Skeletal muscle satellite cell (primary cell): ENCODE measurements at regions not wholly inside any gene's neighbourhood (a gene's known extent, or its start where the extent isn't known, plus 50 kb on each side); places are given as distances from the start of the nearest gene placed in this dataset.

Experiments used
- H3K27me3 ChIP-seq: 2 replicates; pipeline ENCODE4 v1.7.0; 2013; ENCODE audit warnings: low read length; ENCODE audit not compliant: control insufficient read depth, insufficient read depth
- H3K36me3 ChIP-seq: 2 replicates; pipeline ENCODE4 v1.7.0; 2013; ENCODE audit warnings: mild to moderate bottlenecking, control low read depth, low read length; ENCODE audit not compliant: insufficient read depth
- H3K4me1 ChIP-seq: 2 replicates; pipeline ENCODE4 v1.7.0; 2013; ENCODE audit warnings: low read length; ENCODE audit not compliant: control insufficient read depth, insufficient read depth
- H3K4me2 ChIP-seq: 2 replicates; pipeline ENCODE4 v1.7.0; 2013; ENCODE audit warnings: mild to moderate bottlenecking, low read length
- H3K4me3 ChIP-seq: 2 replicates; pipeline ENCODE4 v1.7.0; 2013; ENCODE audit warnings: low read length
- H3K9ac ChIP-seq: 2 replicates; pipeline ENCODE4 v1.7.0; 2013; ENCODE audit warnings: mild to moderate bottlenecking, low read depth, low read length, moderate library complexity
- H3K9me3 ChIP-seq: replicated peaks from 2 replicates; pipeline ENCODE4 v1.7.0; 2013; ENCODE audit warnings: mild to moderate bottlenecking, control low read depth, low read length

DNA sequence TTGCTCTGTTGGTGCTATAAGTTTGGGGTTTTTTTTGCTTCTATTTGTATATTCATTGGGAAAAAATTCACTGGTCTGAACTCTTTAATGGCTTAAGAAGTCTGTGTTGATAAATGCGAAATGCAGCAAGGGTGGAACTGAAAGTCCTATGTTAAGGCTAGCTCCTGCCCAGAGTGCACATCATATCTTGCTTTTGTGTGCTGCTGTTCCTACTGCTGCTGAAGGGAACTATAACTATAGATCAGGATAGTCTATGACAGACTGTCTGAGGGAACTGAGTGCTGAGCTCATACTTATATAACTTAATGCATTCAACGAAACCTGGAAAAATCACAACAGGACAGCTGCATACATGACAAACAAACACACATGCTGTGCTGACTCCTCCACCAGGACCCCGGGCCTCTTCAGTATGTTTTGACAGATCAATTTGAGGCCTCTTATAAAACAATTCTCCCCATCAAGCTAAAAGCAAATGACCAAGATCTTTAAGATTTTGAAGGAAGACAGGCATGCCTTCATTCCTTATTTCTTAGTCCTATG is 1031.5 kb upstream of the ADGRL2 start:
- H3K9ac ChIP-seq: no peak overlapping the region
- H3K4me1 ChIP-seq: no peaks in the 10 kb centered on the region
- no peak overlapping the region for H3K4me2 ChIP-seq
- no peaks in the 10 kb centered on the region for H3K27me3 ChIP-seq
- H3K36me3 ChIP-seq: no peaks in the 10 kb centered on the region
- H3K9me3 ChIP-seq: no peaks in the 10 kb centered on the region
- H3K4me3 ChIP-seq: no peak overlapping the region

DNA sequence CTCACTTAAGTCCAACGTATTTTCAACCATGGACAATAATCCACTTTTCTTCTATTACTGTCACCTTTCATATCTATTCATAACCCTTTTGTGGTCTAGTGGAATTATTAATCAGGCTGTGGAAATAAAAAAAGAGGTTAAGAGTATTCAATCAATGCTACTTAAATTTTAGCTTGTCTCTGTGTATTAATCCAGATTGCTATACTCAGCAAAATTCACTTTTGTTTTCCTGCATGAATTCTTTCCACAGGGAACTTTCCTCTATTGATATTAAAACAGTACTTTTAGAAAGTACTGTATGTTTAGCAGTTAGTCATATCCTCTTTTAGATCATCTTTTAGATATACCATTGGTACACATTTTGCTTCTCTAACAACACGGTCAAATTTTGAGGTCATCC is 1033.0 kb upstream of the ADGRL2 start:
- Histone ChIP-seq H3K4me3 (no peak overlapping the region), H3K27me3 (no peaks in the 10 kb centered on the region), H3K4me1 (no peaks in the 10 kb centered on the region)

DNA sequence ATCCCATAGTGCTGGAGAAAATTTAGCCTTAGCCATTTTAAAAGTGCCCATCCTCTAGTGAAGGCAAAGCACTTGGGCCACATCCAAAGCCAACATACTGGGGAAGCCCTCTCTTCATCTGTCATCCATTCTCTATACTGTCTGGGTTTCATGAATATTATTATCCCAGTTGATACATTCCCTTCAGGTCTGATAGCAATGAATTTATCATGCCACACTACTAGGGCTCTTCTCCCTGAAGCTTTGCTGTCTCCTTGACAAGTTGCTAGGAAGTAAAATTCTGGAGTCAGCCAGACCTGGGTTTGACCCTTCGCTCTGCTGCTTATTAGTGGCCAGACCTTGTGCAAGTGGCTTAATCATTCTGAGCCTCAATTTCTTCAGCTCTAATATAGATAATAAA is 1041.4 kb upstream of the ADGRL2 start:
- H3K4me1 ChIP-seq: no peaks in the 10 kb centered on the region
- H3K9ac ChIP-seq: no peak overlapping the region
- H3K4me3 ChIP-seq: no peak overlapping the region
- H3K9me3 ChIP-seq: no peaks in the 10 kb centered on the region
- H3K36me3 ChIP-seq: no peaks in the 10 kb centered on the region
- H3K27me3 ChIP-seq: no peaks in the 10 kb centered on the region
- no peak overlapping the region for H3K4me2 ChIP-seq

More for the DNA sequence above, 1033.0 kb upstream of the ADGRL2 start:
- Histone ChIP-seq H3K9ac (no peak overlapping the region), H3K9me3 (no peaks in the 10 kb centered on the region), H3K4me2 (no peak overlapping the region), H3K36me3 (no peaks in the 10 kb centered on the region)

DNA sequence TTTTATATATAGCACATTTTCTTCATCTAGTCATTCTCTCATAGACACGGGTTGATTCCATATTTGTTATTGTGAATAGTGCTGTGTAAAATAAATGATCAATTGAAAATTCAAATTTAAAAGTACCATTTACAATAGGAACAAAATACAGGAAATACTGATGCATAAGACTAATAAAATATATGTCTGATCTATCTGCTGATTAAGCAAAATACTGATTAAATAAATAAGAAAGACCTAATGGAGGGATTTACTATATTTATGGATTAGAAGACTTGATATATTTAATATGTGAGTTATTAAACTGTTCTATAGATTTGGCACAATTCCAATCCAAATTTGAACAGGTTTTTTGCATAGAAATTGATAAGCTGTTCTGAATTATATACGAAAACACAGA is 1044.8 kb upstream of the ADGRL2 start:
- Histone ChIP-seq H3K36me3 (no peaks in the 10 kb centered on the region), H3K9me3 (no peaks in the 10 kb centered on the region), H3K9ac (no peak overlapping the region), H3K4me2 (no peak overlapping the region), H3K4me3 (no peak overlapping the region), H3K27me3 (no peaks in the 10 kb centered on the region), H3K4me1 (no peaks in the 10 kb centered on the region)

DNA sequence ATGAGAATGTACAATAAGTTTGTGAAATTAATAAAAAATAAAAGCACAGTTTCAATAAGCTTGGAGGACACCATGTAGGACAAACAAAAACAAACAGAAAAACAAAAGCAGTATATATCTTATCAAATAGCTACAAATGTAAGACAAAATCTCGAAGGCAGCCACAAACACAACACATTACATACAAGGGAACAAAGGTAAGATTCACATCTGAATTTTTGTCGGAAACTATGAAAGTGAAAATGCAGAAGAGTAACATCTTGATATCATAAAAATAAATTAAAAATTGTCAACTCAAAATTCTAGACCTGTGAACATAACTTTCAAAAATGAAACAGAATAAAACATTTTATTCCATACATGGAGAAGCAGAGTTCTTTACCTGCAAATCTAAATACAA is 1049.5 kb upstream of the ADGRL2 start:
- Histone ChIP-seq H3K27me3 (no peaks in the 10 kb centered on the region), H3K36me3 (no peaks in the 10 kb centered on the region), H3K9ac (no peak overlapping the region), H3K4me3 (no peak overlapping the region), H3K9me3 (no peaks in the 10 kb centered on the region), H3K4me2 (no peak overlapping the region), H3K4me1 (no peaks in the 10 kb centered on the region)

DNA sequence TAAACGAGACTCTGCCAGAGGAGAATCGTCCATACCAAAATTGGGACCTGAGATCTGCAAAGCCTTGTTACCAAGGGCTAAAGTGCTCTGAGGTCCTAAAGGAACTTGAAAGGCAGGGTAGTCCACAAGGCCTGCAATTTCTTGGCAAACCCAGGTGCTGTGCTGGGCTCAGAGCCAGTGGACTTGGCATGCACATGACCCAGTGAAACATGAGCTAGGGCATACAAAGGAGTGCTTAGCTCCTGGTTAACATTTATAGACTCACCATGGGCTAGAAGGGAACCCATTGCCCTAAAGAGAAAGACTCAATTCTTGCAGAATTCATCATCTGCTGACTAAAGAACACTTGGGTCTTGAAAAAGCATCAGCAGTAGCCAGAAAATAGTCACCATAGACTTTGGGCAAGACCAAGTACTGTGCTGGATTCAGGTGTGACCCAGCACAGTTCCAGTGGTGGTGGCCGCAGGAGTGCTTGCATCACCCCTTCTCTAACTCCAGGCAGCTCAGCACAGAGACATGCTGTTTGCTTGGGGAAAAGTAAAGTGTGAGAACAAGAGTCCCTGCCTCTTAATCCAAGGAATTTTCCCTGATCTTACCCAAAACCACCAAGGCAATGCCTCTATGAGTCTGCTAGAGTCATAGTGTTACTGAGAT is 1069.4 kb upstream of the ADGRL2 start:
- Histone ChIP-seq H3K9me3 (peaks cover 3% of the 10 kb centered on the region), H3K4me3 (no peak overlapping the region), H3K36me3 (no peaks in the 10 kb centered on the region), H3K4me2 (no peak overlapping the region), H3K4me1 (no peaks in the 10 kb centered on the region), H3K27me3 (no peaks in the 10 kb centered on the region), H3K9ac (no peak overlapping the region)

DNA sequence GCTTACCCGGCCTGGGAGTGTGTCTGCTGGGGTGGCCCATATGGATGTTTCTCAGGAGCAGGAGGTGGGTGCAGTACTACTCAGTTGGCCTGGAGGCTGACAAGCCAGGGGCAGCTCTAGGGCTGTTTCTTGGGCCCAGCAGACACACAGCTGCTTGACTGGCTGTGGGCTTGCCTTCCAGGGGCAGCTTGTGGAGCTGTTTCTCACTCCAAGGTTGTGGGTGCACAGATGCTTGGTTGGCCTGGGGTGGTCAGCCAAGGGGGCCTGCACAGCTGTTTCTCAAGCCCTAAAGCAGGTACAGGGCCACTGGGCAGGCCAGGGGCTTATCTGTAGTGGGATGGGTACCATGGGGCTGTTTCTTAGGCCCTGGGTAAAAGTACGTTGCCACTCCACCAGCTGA is 1078.1 kb upstream of the ADGRL2 start:
- H3K4me1 ChIP-seq: no peaks in the 10 kb centered on the region
- H3K4me3 ChIP-seq: no peak overlapping the region
- H3K4me2 ChIP-seq: no peak overlapping the region

DNA sequence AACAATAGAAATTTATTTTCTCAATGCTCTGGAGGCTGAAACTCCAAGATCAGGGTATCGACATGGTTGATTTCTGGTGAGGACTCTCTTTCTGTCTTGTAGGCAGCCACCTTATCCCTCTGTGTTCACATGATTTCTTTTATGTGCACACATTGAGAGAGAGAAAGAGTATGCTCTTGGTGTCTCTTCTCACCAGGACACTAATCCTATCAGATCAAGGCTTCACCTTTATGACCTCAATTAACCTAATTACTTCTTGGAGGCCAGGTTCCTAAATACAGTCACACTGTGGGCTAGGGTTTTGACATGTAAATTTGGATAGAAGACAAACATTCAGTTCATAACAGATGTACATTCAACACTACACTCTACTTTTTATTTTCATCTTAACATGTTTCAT is 1094.2 kb upstream of the ADGRL2 start:
- no peaks in the 10 kb centered on the region for H3K36me3 ChIP-seq

More for the DNA sequence above, 1078.1 kb upstream of the ADGRL2 start:
- H3K27me3 ChIP-seq: no peaks in the 10 kb centered on the region
- H3K9ac ChIP-seq: no peak overlapping the region
- H3K9me3 ChIP-seq: peaks cover 12% of the 10 kb centered on the region
- no peaks in the 10 kb centered on the region for H3K36me3 ChIP-seq

DNA sequence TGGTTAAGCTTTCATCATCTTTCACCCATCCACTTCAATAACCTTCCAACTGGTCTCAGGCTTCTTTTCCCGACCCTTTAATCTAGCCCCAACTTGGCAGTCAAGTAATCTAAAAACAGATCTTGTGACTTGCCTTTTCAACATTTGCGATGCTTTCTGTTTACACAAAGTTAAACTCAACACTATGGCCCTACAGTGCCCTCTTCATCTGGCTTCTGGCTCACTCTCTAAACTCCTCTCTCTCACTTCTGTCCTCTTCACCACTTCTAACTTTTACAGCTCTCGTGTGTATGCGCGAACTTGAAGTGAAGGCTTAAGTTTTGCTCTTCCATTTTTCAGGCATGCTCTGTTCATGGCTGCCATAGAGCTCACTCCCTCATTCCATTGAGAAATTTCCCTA is 1122.3 kb upstream of the ADGRL2 start:
- Histone ChIP-seq H3K4me3 (no peak overlapping the region), H3K9ac (no peak overlapping the region), H3K4me1 (no peaks in the 10 kb centered on the region), H3K36me3 (no peaks in the 10 kb centered on the region), H3K4me2 (no peak overlapping the region), H3K9me3 (peaks cover 2% of the 10 kb centered on the region), H3K27me3 (no peaks in the 10 kb centered on the region)

More for the DNA sequence above, 1094.2 kb upstream of the ADGRL2 start:
- Histone ChIP-seq H3K9me3 (no peaks in the 10 kb centered on the region), H3K27me3 (no peaks in the 10 kb centered on the region), H3K4me3 (no peak overlapping the region), H3K9ac (no peak overlapping the region), H3K4me1 (no peaks in the 10 kb centered on the region), H3K4me2 (no peak overlapping the region)

DNA sequence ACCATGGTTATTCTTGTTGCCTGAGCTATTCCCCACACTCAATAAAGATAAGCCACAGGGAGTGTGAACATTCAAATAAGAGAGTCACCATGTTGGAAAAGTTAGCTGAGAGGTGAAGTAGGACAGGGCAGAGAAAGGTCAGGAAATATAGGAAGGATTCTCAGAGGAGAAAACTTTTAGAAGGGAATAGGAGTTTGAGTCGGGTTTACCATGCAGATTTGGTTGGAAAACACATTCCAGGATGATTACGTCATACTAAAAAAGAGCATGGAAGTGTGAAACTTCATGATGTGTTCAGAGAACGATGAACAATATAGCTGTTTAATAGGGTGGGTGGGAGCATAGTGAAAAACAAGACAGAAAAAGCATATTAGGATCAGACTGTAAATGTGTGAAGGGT is 1125.3 kb upstream of the ADGRL2 start:
- H3K36me3 ChIP-seq: no peaks in the 10 kb centered on the region
- H3K4me1 ChIP-seq: no peaks in the 10 kb centered on the region
- no peak overlapping the region for H3K4me3 ChIP-seq
- no peaks in the 10 kb centered on the region for H3K9me3 ChIP-seq
- H3K9ac ChIP-seq: no peak overlapping the region
- H3K27me3 ChIP-seq: no peaks in the 10 kb centered on the region
- no peak overlapping the region for H3K4me2 ChIP-seq

DNA sequence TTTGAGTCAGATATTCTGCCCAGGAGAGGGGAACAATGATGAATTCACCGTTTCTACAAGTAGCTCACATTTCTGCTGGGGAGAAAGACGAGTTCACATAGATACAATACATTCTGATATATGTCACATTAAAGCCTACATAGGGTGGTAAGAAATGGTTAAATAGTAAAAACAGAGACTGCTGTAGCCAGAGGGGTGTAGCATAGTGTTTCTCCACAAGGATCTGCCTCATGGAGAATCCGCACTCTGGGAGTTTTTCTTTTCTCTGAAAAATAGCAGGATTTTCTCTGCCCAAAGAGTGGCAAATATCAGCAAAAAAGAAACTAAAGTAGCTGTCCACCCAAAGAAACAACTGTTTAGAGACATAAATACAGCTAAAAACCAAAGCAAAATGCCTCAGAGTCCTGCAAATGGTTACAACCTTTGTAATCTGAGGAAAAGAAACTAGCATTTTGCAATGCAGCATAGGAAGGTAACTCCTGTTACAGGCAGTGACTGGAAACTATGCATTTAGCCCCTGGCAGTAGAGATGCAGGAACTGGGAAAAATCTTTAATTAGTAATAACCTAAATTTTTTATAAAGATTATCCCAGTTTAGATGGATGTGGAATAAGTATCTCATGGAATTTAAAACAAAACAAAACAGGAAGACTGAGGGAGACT is 1126.7 kb upstream of the ADGRL2 start:
- Histone ChIP-seq H3K36me3 (no peaks in the 10 kb centered on the region), H3K4me3 (no peak overlapping the region), H3K27me3 (no peaks in the 10 kb centered on the region), H3K9ac (no peak overlapping the region), H3K4me1 (no peaks in the 10 kb centered on the region), H3K4me2 (no peak overlapping the region), H3K9me3 (no peaks in the 10 kb centered on the region)

DNA sequence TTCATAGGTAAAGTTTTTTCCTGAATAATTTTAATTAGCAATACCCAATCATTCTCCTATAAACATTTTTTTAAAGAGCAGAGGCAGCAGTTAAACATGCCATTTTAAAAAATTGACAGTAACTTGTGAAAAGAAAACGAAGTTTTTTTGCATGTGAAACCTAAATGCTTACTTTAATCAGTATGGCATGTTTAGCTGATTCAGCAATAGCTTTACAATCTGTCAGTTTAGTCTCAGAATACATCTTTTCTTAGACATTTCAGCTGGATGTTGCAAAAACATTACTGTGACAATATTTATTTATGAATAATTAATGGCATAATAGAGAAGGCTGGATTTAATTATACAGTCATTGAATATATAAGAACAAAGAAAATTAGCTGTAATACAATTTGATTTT is 1132.4 kb upstream of the ADGRL2 start:
- Histone ChIP-seq H3K4me2 (no peak overlapping the region), H3K9ac (no peak overlapping the region), H3K4me1 (no peaks in the 10 kb centered on the region), H3K9me3 (no peaks in the 10 kb centered on the region), H3K36me3 (no peaks in the 10 kb centered on the region), H3K27me3 (no peaks in the 10 kb centered on the region), H3K4me3 (no peak overlapping the region)
